Adrenal gland (tissue), 9 donors: ENCODE measurements at regions not wholly inside any gene's neighbourhood (a gene's known extent, or its start where the extent isn't known, plus 50 kb on each side); places are given as distances from the start of the nearest gene placed in this dataset.

Source experiments
- DNase-seq, 7 donors: peaks; one replicate each; pipeline ENCODE4 v3.0.0-alpha.2; 2019 to 2020
- H3K27ac ChIP-seq, 5 donors: fragments of 200-600 bp; sonication (generic) in 4 of 5; 1 replicate in 3 of 5; 2 replicates in 2 of 5; pipeline versions ENCODE4 v1.5.1 to v1.8.0; 2016 to 2020; ENCODE audit warnings: mild to moderate bottlenecking in 1 of 5
- H3K27me3 ChIP-seq: fragments of 200-600 bp; 2 replicates; pipeline ENCODE4 v1.8.0; 2021
- H3K36me3 ChIP-seq, 2 donors: fragments of 200-600 bp; replicated peaks in 1 of 2; 1 replicate in 1 of 2; 2 replicates in 1 of 2; pipeline versions ENCODE4 v1.5.1 to v1.8.0; 2018 to 2022
- H3K4me1 ChIP-seq, 2 donors: fragments of 200-600 bp; replicated peaks in 1 of 2; 1 replicate in 1 of 2; 2 replicates in 1 of 2; pipeline versions ENCODE4 v1.5.1 to v1.8.0; 2018 to 2021
- H3K4me3 ChIP-seq, 4 donors: fragments of 200-600 bp; sonication (generic) in 3 of 4; one replicate each; pipeline ENCODE4 v1.5.1; 2016 to 2018
- H3K9me3 ChIP-seq, 3 donors: fragments of 200-600 bp; sonication (generic) in 1 of 3; replicated peaks in 1 of 3; 1 replicate in 2 of 3; 2 replicates in 1 of 3; pipeline versions ENCODE4 v1.5.1 to v1.8.0; 2016 to 2021
- CTCF ChIP-seq, 6 experiments: fragments of 450-650 bp in 4 of 6; fragments of 200-600 bp in 2 of 6; sonication (generic) in 1 of 6; IDR thresholded peaks; 1 replicate in 5 of 6; 2 replicates in 1 of 6; pipeline versions ENCODE4 v1.5.1 to v1.8.0; 2016 to 2021; ENCODE audit warnings: antibody characterized with exemption in 6 of 6, mild to moderate bottlenecking in 2 of 6, moderate library complexity in 1 of 6
- POLR2A ChIP-seq, 2 donors: fragments of 450-650 bp; IDR thresholded peaks; one replicate each; pipeline ENCODE4 v1.6.1; 2017; ENCODE audit warnings: antibody characterized with exemption in 2 of 2, mild to moderate bottlenecking in 2 of 2, moderate library complexity in 1 of 2
- WGBS, 4 donors: extraction: QIAGEN DNeasy Blood & Tissue Kit in 2 of 4; methylation state at CpG; one replicate each; pipeline versions ENCODE4 v1.1.5 to v1.1.7; 2013 to 2017; 5-methylcytosine and 5-hydroxymethylcytosine counted together
- intact Hi-C, 2 donors: fragments of 100-400 bp; cut with DNase I; formaldehyde crosslinking; loops; one replicate each; pipeline versions ENCODE4 v1.14.1 to v1.15.0; 2022 to 2023
- donor health status: healthy with polysubstance abuse.
- donor health status: Bipolar disorder and iron deficiency.
- donor health status: DM: yes; HTN: yes; CAD: no.
- donor health status: DM: no; HTN: no; CAD: no.
- donor health status: DM: no; HTN: no; CAD: no.

- WGBS, 4 donors, result 42 to 67% (median 56%) methylated on average over 3 of the region's 3 CpGs
- no peak overlapping the region for H3K27ac ChIP-seq
- H3K36me3 ChIP-seq, result no peaks in the 10 kb centered on the region
- no peaks in the 10 kb centered on the region for H3K4me1 ChIP-seq
- peak in 2 of 7 donors; percentile 5 to 18 for DNase-seq
- no peak overlapping the region for H3K4me3 ChIP-seq
- TF ChIP-seq POLR2A (IDR thresholded peaks at IDR 0.05), result no peak
- TF ChIP-seq CTCF (IDR thresholded peaks at IDR 0.05), result no peak
- peaks cover 3% of the 10 kb centered on the region for H3K27me3 ChIP-seq
- no peaks in the 10 kb centered on the region for H3K9me3 ChIP-seq
- intact Hi-C loops, result no loop called here
Observed at GRCh38 chr15:100703032-100703578, 100.7 kb downstream of the ASB7 start.

- intact Hi-C loops, result no loop called here
- Histone ChIP-seq H3K4me1 (no peaks in the 10 kb centered on the region), H3K4me3 (no peak overlapping the region), H3K27me3 (peaks cover 3% of the 10 kb centered on the region), H3K36me3 (no peaks in the 10 kb centered on the region), H3K9me3 (no peaks in the 10 kb centered on the region), H3K27ac (no peak overlapping the region)
- WGBS, 4 donors, result 87 to 89% (median 88%) methylated on average over 10 of the region's 10 CpGs
- DNase-seq, result peak in 2 of 7 donors; percentile 3 to 28
- no peak for TF ChIP-seq CTCF (IDR thresholded peaks at IDR 0.05)
- TF ChIP-seq POLR2A (IDR thresholded peaks at IDR 0.05), result no peak
Observed at GRCh38 chr15:100703671-100704070, 101.3 kb downstream of the ASB7 start.

- Histone ChIP-seq H3K4me1 (no peaks in the 10 kb centered on the region), H3K4me3 (no peak overlapping the region), H3K9me3 (no peaks in the 10 kb centered on the region), H3K27me3 (peaks cover 3% of the 10 kb centered on the region), H3K36me3 (no peaks in the 10 kb centered on the region), H3K27ac (no peak overlapping the region)
- DNase-seq, result peak in 1 of 7 donors; percentile 6
- TF ChIP-seq CTCF (IDR thresholded peaks at IDR 0.05) (no peak), POLR2A (IDR thresholded peaks at IDR 0.05) (no peak)
- intact Hi-C loops, result no loop called here
- 76 to 89% (median 86%) methylated on average over 4 to 7 of the region's 7 CpGs for WGBS, 4 donors
Observed at GRCh38 chr15:100704281-100705055, 102.1 kb downstream of the ASB7 start.

GRCh38 chr15:100705065-100705464, 102.7 kb downstream of the ASB7 start:
- Histone ChIP-seq H3K27me3 (peaks cover 3% of the 10 kb centered on the region), H3K36me3 (no peaks in the 10 kb centered on the region), H3K27ac (no peak overlapping the region), H3K4me1 (no peaks in the 10 kb centered on the region), H3K9me3 (no peaks in the 10 kb centered on the region), H3K4me3 (no peak overlapping the region)
- TF ChIP-seq POLR2A (IDR thresholded peaks at IDR 0.05) (no peak), CTCF (IDR thresholded peaks at IDR 0.05) (no peak)
- WGBS, 4 donors, result 85 to 92% (median 89%) methylated on average over 7 of the region's 7 CpGs
- intact Hi-C loops, result no loop called here
- peak in 1 of 7 donors; percentile 5 for DNase-seq
